ENCODE measurements at regions not wholly inside any gene's neighbourhood (a gene's known extent, or its start where the extent isn't known, plus 50 kb on each side); places are given as distances from the start of the nearest gene placed in this dataset.

DNA sequence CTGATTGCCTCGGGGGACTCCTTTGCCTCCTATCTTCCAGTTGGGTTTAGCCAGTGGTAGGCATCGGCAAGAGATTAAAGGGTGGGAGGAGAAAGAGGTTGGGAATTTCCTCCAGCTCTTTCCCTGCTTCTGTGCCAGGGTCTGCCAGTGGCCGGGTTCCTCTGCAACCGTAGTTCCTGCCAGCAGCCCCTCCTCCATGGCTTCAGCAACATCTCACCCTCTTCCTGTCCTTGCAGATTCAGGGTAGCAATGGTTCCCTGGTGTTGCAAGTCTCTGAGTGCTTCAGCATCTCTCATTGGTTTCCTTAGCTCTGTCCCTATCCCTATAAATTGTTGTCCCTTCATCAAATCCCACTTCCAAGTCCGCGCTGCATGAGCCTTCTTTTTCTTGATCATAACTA lies 223.1 kb upstream of the JUN start:
- TF ChIP-seq, protein P1, sequence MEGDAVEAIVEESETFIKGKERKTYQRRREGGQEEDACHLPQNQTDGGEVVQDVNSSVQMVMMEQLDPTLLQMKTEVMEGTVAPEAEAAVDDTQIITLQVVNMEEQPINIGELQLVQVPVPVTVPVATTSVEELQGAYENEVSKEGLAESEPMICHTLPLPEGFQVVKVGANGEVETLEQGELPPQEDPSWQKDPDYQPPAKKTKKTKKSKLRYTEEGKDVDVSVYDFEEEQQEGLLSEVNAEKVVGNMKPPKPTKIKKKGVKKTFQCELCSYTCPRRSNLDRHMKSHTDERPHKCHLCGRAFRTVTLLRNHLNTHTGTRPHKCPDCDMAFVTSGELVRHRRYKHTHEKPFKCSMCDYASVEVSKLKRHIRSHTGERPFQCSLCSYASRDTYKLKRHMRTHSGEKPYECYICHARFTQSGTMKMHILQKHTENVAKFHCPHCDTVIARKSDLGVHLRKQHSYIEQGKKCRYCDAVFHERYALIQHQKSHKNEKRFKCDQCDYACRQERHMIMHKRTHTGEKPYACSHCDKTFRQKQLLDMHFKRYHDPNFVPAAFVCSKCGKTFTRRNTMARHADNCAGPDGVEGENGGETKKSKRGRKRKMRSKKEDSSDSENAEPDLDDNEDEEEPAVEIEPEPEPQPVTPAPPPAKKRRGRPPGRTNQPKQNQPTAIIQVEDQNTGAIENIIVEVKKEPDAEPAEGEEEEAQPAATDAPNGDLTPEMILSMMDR (conservative IDR thresholded peaks at IDR 0.05; ENCODE audit: low read length), result no peak
- TF ChIP-seq EZH2phosphoT487 (IDR thresholded peaks at IDR 0.05; ENCODE audit: borderline replicate concordance), result no peak

All from Loucy (cell line).